Mesothelial cell of epicardium (in vitro differentiated cells): ENCODE measurements at regions not wholly inside any gene's neighbourhood (a gene's known extent, or its start where the extent isn't known, plus 50 kb on each side); places are given as distances from the start of the nearest gene placed in this dataset.

ENCODE experiments used
- DNase-seq, 2 experiments: peaks; one replicate each; pipeline ENCODE4 v3.0.0; 2021; ENCODE audit warnings: low spot score in 2 of 2; ENCODE audit not compliant: unreplicated experiment in 2 of 2
- H3K27ac Mint-ChIP-seq: 2 replicates; pipeline ENCODE4 v1.8.0; 2021; ENCODE audit warnings: mixed read lengths
- H3K27me3 Mint-ChIP-seq: 2 replicates; pipeline ENCODE4 v1.8.0; 2021; ENCODE audit warnings: low read depth, mixed read lengths
- H3K36me3 Mint-ChIP-seq: 2 replicates; pipeline ENCODE4 v1.8.0; 2021; ENCODE audit warnings: mixed read lengths
- H3K4me1 Mint-ChIP-seq: 2 replicates; pipeline ENCODE4 v1.8.0; 2021; ENCODE audit warnings: mixed read lengths
- H3K4me3 Mint-ChIP-seq: 2 replicates; pipeline ENCODE4 v1.8.0; 2021; ENCODE audit warnings: mild to moderate bottlenecking, moderate library complexity, mixed read lengths
- H3K9me3 Mint-ChIP-seq: 2 replicates; pipeline ENCODE4 v1.8.0; 2021; ENCODE audit warnings: mixed read lengths
- TF ChIP-seq, protein P1 (sequence below): fragments of 200-600 bp; sonication (generic); IDR thresholded peaks from one replicate; pipeline ENCODE4 v1.5.0; 2021; ENCODE audit warnings: antibody characterized with exemption; ENCODE audit not compliant: unreplicated experiment

DNA sequence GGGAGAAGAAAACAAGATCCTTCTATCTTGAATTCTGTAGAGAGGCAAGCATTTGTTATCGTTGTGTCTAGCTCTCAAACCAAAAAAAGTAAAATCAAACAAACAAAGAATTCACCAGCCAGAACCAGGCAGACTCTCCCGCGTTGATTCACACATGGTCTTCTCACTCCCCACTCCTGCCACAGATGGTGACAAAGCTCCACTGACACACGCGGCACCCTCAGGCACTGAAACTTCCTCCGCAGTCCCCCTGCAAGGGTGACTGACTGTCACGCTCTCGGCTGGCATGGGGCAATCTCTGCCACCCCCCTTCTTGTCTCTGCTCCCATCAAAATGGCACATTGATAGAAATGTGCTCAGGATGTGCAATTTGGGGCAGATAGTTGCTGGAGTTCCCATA, 304.9 kb downstream of the DHX15 start:
- peaks cover 4% of the 10 kb centered on the region for H3K9me3 Mint-ChIP-seq
- TF ChIP-seq, protein P1, sequence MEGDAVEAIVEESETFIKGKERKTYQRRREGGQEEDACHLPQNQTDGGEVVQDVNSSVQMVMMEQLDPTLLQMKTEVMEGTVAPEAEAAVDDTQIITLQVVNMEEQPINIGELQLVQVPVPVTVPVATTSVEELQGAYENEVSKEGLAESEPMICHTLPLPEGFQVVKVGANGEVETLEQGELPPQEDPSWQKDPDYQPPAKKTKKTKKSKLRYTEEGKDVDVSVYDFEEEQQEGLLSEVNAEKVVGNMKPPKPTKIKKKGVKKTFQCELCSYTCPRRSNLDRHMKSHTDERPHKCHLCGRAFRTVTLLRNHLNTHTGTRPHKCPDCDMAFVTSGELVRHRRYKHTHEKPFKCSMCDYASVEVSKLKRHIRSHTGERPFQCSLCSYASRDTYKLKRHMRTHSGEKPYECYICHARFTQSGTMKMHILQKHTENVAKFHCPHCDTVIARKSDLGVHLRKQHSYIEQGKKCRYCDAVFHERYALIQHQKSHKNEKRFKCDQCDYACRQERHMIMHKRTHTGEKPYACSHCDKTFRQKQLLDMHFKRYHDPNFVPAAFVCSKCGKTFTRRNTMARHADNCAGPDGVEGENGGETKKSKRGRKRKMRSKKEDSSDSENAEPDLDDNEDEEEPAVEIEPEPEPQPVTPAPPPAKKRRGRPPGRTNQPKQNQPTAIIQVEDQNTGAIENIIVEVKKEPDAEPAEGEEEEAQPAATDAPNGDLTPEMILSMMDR, result no peak
- H3K27ac Mint-ChIP-seq, result no peak overlapping the region
- H3K4me3 Mint-ChIP-seq, result no peak overlapping the region
- H3K27me3 Mint-ChIP-seq, result peaks cover 5% of the 10 kb centered on the region
- DNase-seq, result no peak
- H3K4me1 Mint-ChIP-seq, result no peaks in the 10 kb centered on the region
- H3K36me3 Mint-ChIP-seq, result no peaks in the 10 kb centered on the region

DNA sequence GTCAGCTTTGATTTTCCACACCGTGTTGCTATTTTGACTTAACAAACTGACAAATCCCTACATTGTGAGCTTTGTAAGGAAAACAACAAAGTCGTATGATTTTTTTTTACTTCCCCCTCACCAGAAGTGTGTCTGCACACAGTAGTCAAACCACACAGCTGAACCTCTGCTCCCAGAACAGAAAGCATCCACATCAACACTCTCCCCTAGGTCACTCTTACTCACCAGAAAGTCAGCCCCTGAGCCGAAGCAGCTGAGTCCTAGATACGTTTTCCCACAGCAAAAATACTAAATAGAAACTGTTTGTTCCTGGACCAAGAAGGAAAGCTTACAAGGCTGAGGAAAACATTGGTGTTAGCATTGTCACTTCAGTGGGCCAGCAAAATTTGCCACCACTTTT, 305.7 kb downstream of the DHX15 start:
- TF ChIP-seq, protein P1, result no peak
- H3K9me3 Mint-ChIP-seq, result peaks cover 8% of the 10 kb centered on the region
- no peak for DNase-seq
- H3K27me3 Mint-ChIP-seq, result peaks cover 5% of the 10 kb centered on the region
- H3K36me3 Mint-ChIP-seq, result no peaks in the 10 kb centered on the region
- H3K4me1 Mint-ChIP-seq, result no peaks in the 10 kb centered on the region
- H3K4me3 Mint-ChIP-seq, result no peak overlapping the region
- no peak overlapping the region for H3K27ac Mint-ChIP-seq

DNA sequence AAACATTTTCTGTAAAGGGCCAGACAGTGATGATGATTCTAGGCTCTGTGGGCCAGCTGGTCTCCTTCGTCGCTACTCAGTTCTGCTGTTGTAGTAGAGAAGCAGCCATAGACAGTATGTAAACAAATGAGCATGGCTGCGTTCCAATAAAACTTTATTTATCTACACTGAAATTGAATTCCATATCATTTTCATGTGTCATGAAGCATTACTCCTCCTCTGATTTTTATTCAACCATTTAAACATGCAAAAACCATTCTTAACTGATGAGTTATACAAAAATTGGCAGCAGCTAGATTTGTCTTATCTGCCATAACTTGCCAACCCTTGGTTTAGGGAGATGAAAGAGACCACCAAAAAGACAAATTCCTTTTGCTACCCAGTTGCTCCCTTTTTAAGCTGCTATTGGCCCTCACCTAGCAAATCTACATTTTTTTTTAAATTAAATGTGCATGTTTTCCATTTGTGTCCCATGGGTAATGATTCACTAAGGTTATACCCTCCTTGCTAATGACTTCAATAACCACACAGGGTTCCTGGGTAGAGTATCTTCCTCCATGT, 309.9 kb downstream of the DHX15 start:
- H3K27me3 Mint-ChIP-seq, result no peaks in the 10 kb centered on the region
- peaks cover 5% of the 10 kb centered on the region for H3K9me3 Mint-ChIP-seq
- H3K4me1 Mint-ChIP-seq, result peaks cover 5% of the 10 kb centered on the region
- H3K4me3 Mint-ChIP-seq, result no peak overlapping the region
- no peak overlapping the region for H3K27ac Mint-ChIP-seq
- TF ChIP-seq, protein P1, result no peak
- no peak for DNase-seq
- H3K36me3 Mint-ChIP-seq, result peaks cover 2% of the 10 kb centered on the region

DNA sequence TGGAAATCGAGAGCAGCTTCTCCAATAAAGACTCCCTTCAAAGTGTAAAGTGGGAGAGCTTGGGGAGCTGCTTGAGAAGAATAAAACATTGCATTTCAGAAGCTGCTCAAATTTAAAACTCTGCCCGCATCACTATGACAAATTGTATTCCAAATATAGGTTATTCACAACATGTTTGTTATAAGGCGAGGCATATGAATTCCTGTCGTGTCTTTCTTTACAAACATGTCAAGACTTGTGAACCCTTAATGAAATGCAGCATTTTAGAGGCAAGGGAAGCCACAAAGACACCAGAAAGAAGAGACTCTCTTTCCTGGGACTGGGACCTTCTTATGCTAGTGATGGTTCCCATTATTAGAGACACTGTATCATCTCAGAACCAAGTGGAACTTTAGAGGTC, 311.2 kb downstream of the DHX15 start:
- no peak for DNase-seq
- no peak overlapping the region for H3K4me3 Mint-ChIP-seq
- H3K4me1 Mint-ChIP-seq, result peaks cover 5% of the 10 kb centered on the region
- H3K27ac Mint-ChIP-seq, result peak overlapping the region; percentile 26
- H3K27me3 Mint-ChIP-seq, result no peaks in the 10 kb centered on the region
- H3K36me3 Mint-ChIP-seq, result peaks cover 2% of the 10 kb centered on the region
- TF ChIP-seq, protein P1, result no peak
- peaks cover 5% of the 10 kb centered on the region for H3K9me3 Mint-ChIP-seq

DNA sequence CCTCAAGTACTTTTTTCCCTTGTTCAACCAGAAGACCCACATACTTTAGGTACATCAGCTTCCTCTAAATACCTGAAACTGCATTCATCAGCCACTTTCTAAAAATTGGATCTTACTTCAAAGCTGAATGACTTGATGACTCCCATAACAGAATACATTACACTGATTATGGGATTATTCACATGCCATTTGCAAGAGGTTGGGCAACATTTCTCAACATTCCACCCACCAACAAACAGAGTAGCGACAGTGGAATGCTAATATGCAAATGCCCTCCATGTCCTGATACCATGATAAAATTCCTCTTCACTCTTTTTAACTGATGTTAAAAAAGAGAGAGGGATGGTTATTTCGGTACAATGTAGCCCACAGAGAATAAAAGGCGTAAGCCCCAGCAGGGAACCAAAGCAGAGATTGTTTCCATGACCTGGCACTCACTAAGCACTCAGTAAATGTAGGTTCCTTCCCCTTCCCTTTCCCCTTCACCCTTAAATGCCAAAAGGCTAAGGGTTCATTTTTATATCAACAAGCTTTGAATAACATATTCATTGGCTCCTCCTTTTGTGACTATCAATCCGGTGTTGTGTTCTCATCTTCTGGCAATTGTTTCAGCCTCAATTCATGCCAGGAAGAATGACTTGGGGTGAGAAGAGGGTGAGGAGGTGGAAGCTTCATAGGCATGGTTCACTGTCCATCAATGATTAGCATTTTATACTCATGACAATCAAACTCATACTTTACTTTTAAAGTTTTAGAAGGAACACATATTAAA, 317.2 kb downstream of the DHX15 start:
- no peak for DNase-seq

More for the DNA sequence above, 317.2 kb downstream of the DHX15 start:
- Mint-ChIP-seq H3K36me3 (no peaks in the 10 kb centered on the region), H3K4me1 (peaks cover 39% of the 10 kb centered on the region), H3K27ac (peak overlapping the region; percentile 92), H3K4me3 (no peak overlapping the region), H3K27me3 (no peaks in the 10 kb centered on the region), H3K9me3 (no peaks in the 10 kb centered on the region)
- TF ChIP-seq, protein P1, result no peak
